ENCODE measurements at regions not wholly inside any gene's neighbourhood (a gene's known extent, or its start where the extent isn't known, plus 50 kb on each side); places are given as distances from the start of the nearest gene placed in this dataset.

DNA sequence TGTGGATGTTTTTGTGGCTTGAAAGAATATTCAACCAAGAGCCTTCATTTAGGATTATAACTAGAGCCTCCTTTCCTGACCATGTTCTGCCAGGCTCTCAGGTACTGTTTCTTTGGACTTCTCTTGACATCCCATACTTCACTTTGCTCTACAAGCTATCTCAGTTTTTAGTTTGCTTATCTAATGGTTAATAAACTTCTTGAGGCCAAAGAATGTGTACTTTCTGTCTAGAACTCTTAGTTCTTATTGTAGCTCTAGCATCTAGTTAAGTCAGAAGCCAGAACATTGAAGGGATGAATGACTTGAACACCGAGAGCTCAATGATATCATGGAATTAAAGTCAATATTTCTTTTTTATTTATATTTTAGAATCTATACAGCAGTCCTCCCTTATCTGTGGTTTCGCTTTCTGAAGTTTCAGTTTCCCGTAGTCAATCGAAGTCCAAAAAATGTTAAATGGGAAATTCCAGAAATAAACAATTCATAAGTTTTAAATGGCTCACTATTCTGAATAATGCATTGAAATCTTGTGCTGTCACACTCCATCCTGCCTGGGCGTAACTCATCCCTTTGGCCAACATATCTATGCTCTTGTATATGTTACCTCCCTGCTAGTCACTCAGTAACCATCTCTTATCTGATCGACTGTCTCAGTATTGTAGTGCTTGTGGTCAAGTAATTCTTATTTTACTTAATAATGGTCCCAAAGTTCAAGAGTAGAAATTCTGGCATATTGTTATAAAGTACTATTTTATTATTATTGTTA lies 368.6 kb upstream of the RBMS3 start:
- Histone ChIP-seq H3K36me3 (ENCODE audit: control insufficient read depth in 2 of 2, insufficient read depth in 2 of 2, low read length in 1 of 2) (no peaks in the 10 kb centered on the region), H3K4me1 (ENCODE audit: control insufficient read depth in 2 of 2, insufficient read depth in 2 of 2, low read length in 1 of 2) (no peaks in the 10 kb centered on the region), H3K9me3 (ENCODE audit: control insufficient read depth in 2 of 2, insufficient read depth in 1 of 2, low read depth in 1 of 2, low read length in 1 of 2) (no peaks in the 10 kb centered on the region), H3K4me3 (ENCODE audit: low read depth in 1 of 2, low read length in 2 of 2) (no peak overlapping the region), H3K27ac (ENCODE audit: low read depth in 2 of 2, low read length in 1 of 2) (no peak overlapping the region), H3K27me3 (ENCODE audit: control insufficient read depth in 1 of 2, insufficient read depth in 2 of 2, low read length in 2 of 2) (no peaks in the 10 kb centered on the region)
- WGBS, 2 donors = 75 to 80% methylated on average over 6 of the region's 6 CpGs

DNA sequence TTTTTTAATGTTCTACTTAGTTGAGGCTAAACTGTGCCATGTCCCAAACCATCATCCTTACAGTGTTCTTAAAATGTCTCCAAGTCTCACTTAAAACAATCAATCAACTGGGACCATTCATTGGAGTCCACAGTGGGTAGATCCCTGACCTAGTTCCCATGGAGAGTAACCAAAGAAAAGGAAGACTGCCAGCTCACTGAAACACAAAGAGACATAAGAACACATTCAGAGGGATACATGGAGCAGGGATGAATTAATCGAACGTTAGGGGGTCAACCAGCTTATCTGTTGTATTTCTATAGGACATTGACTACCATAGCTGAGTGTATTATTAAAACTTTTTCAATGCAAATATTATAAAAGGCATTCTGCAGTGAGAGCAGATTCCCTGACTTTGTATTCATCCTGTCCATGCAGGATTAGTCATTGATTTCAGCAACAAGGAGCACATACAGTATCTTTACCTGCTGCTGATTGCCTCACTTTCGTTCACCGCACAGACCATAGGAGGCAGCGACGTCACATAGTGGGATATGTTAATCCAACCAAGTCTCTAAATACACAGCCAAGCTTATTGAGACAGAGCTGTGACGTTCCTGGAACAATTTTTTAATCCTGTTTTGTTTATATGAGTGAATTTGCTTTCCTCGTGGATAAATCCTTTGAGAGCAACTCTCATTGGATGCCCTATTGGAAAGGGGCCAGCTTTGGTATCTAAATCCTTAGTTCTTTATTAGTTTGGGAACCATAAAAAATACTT lies 364.9 kb upstream of the RBMS3 start:
- WGBS, 2 donors = 46 to 51% methylated on average over 8 of the region's 8 CpGs
- H3K27ac ChIP-seq (ENCODE audit: low read depth in 2 of 2, low read length in 1 of 2) = no peak overlapping the region

DNA sequence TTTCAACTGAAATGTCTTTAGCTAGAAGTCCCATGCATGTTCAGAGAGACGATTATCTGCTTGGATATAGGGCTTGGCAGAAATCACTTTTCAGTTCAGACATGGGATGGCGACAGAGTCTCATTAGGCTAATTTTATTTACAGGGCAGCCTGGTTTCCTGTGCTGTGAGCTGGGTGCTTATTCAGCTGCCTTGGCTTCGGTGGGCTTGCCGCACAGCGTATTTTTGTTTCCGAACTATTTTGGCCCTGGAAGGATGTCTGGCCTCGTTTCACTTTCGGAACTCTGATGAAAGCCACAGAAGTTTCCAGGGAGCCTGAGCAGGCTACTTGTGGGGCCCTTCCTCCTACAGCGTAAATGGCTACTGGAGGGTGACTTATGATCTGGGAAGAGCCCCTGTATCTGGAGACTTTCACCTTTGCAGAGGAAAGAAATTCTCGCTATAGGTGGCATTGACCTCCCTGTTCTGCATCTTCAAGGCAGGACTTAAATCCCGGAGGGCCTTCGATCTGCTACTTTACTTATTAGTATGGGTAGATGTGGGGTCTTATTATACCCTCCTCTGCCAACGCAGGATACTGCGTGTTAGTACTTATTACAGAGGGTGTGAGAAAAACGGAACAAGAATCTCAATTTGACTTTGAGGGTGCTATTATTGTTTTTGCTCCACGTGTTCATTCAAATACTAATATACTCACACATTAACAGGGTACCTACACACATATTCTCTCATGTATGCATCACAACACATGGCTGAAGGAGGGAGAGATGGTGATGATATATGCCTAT lies 364.0 kb upstream of the RBMS3 start:
- 61 to 64% methylated on average over 16 of the region's 16 CpGs for WGBS, 2 donors
- Histone ChIP-seq H3K27me3 (ENCODE audit: control insufficient read depth in 1 of 2, insufficient read depth in 2 of 2, low read length in 2 of 2) (no peaks in the 10 kb centered on the region), H3K36me3 (ENCODE audit: control insufficient read depth in 2 of 2, insufficient read depth in 2 of 2, low read length in 1 of 2) (no peaks in the 10 kb centered on the region), H3K27ac (ENCODE audit: low read depth in 2 of 2, low read length in 1 of 2) (no peak overlapping the region), H3K4me3 (ENCODE audit: low read depth in 1 of 2, low read length in 2 of 2) (no peak overlapping the region), H3K4me1 (ENCODE audit: control insufficient read depth in 2 of 2, insufficient read depth in 2 of 2, low read length in 1 of 2) (no peaks in the 10 kb centered on the region), H3K9me3 (ENCODE audit: control insufficient read depth in 2 of 2, insufficient read depth in 1 of 2, low read depth in 1 of 2, low read length in 1 of 2) (no peaks in the 10 kb centered on the region)

More for the DNA sequence above, 364.9 kb upstream of the RBMS3 start:
- H3K4me3 ChIP-seq (ENCODE audit: low read depth in 1 of 2, low read length in 2 of 2) = no peak overlapping the region
- H3K4me1 ChIP-seq (ENCODE audit: control insufficient read depth in 2 of 2, insufficient read depth in 2 of 2, low read length in 1 of 2) = no peaks in the 10 kb centered on the region
- H3K27me3 ChIP-seq (ENCODE audit: control insufficient read depth in 1 of 2, insufficient read depth in 2 of 2, low read length in 2 of 2) = no peaks in the 10 kb centered on the region
- no peaks in the 10 kb centered on the region for H3K9me3 ChIP-seq (ENCODE audit: control insufficient read depth in 2 of 2, insufficient read depth in 1 of 2, low read depth in 1 of 2, low read length in 1 of 2)
- no peaks in the 10 kb centered on the region for H3K36me3 ChIP-seq (ENCODE audit: control insufficient read depth in 2 of 2, insufficient read depth in 2 of 2, low read length in 1 of 2)

DNA sequence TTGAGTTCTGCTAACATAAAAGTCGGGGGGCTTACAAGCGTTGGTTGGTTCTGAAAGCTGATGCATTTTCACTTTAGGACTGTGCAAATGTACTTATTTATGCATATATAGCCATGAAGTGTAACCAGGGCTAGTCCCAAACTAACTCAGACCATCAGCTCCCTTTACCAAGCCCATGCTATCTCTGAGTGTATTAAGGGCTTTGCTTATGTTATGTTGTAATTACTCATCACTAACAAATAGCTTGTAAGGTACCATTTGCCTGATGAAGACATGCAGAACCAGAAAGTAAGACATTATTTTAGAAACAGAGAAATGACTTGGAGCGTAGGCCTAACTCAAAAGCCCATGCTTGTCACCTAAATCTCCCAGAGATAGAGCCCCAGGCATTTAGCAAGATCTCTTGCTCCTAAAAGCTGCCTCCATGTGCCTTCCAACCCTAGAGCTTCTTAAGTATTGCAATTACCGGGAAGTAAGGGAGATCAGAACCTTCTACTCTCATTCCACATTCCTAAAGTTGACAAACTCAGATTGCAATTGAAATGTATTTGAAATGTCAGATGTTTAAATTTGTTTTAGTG lies 362.9 kb upstream of the RBMS3 start:
- no peak overlapping the region for H3K27ac ChIP-seq (ENCODE audit: low read depth in 2 of 2, low read length in 1 of 2)

DNA sequence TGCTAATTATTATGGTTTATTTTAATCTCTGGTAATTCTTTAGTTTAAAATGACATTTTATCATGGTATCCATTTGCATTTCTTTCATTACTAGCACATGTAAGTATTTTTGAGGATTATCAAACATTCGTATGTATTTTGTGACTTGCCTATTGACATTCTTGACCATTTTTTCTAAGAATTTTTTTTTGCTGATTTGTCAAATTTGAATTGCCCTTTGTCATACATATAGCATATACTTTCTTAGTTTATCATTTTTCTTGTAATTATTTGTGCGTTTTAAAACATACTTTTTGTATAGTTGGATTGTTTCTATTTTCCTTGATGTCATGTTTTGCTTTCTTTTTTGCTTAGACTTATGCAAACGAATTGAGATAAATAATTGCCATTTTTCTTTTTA lies 358.5 kb upstream of the RBMS3 start:
- WGBS, 2 donors = 80 to 90% methylated on average over 3 of the region's 3 CpGs
- no peaks in the 10 kb centered on the region for H3K4me1 ChIP-seq (ENCODE audit: control insufficient read depth in 2 of 2, insufficient read depth in 2 of 2, low read length in 1 of 2)

More for the DNA sequence above, 362.9 kb upstream of the RBMS3 start:
- 81 to 83% methylated on average over 4 of the region's 4 CpGs for WGBS, 2 donors
- Histone ChIP-seq H3K9me3 (ENCODE audit: control insufficient read depth in 2 of 2, insufficient read depth in 1 of 2, low read depth in 1 of 2, low read length in 1 of 2) (no peaks in the 10 kb centered on the region), H3K4me3 (ENCODE audit: low read depth in 1 of 2, low read length in 2 of 2) (no peak overlapping the region), H3K27me3 (ENCODE audit: control insufficient read depth in 1 of 2, insufficient read depth in 2 of 2, low read length in 2 of 2) (no peaks in the 10 kb centered on the region), H3K4me1 (ENCODE audit: control insufficient read depth in 2 of 2, insufficient read depth in 2 of 2, low read length in 1 of 2) (no peaks in the 10 kb centered on the region), H3K36me3 (ENCODE audit: control insufficient read depth in 2 of 2, insufficient read depth in 2 of 2, low read length in 1 of 2) (no peaks in the 10 kb centered on the region)

DNA sequence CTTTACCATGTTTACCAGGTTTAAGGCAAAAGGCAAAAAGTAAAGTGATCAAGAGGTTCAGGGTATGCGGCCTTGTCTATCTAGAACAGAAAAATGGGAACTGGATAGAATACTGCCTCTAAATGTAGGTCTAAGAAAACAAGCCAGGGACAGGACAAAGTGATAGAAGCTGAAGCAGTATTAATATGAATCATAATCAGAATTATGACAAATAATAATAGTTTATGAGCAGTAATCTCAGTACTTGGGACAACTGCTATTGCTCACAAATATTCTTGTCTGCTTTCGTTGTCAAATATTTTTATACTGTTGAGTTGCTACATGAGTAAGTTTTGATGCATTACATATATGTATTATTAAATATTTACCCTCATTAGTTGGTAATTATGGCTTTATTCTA lies 356.9 kb upstream of the RBMS3 start:
- WGBS, 2 donors = 86 to 89% methylated on average over 2 of the region's 2 CpGs
- H3K4me1 ChIP-seq (ENCODE audit: control insufficient read depth in 2 of 2, insufficient read depth in 2 of 2, low read length in 1 of 2) = no peaks in the 10 kb centered on the region
- no peaks in the 10 kb centered on the region for H3K9me3 ChIP-seq (ENCODE audit: control insufficient read depth in 2 of 2, insufficient read depth in 1 of 2, low read depth in 1 of 2, low read length in 1 of 2)
- H3K27me3 ChIP-seq (ENCODE audit: control insufficient read depth in 1 of 2, insufficient read depth in 2 of 2, low read length in 2 of 2) = no peaks in the 10 kb centered on the region
- no peaks in the 10 kb centered on the region for H3K36me3 ChIP-seq (ENCODE audit: control insufficient read depth in 2 of 2, insufficient read depth in 2 of 2, low read length in 1 of 2)
- H3K27ac ChIP-seq (ENCODE audit: low read depth in 2 of 2, low read length in 1 of 2) = no peak overlapping the region
- no peak overlapping the region for H3K4me3 ChIP-seq (ENCODE audit: low read depth in 1 of 2, low read length in 2 of 2)

More for the DNA sequence above, 358.5 kb upstream of the RBMS3 start:
- Histone ChIP-seq H3K27me3 (ENCODE audit: control insufficient read depth in 1 of 2, insufficient read depth in 2 of 2, low read length in 2 of 2) (no peaks in the 10 kb centered on the region), H3K27ac (ENCODE audit: low read depth in 2 of 2, low read length in 1 of 2) (no peak overlapping the region), H3K36me3 (ENCODE audit: control insufficient read depth in 2 of 2, insufficient read depth in 2 of 2, low read length in 1 of 2) (no peaks in the 10 kb centered on the region), H3K9me3 (ENCODE audit: control insufficient read depth in 2 of 2, insufficient read depth in 1 of 2, low read depth in 1 of 2, low read length in 1 of 2) (no peaks in the 10 kb centered on the region), H3K4me3 (ENCODE audit: low read depth in 1 of 2, low read length in 2 of 2) (no peak overlapping the region)

DNA sequence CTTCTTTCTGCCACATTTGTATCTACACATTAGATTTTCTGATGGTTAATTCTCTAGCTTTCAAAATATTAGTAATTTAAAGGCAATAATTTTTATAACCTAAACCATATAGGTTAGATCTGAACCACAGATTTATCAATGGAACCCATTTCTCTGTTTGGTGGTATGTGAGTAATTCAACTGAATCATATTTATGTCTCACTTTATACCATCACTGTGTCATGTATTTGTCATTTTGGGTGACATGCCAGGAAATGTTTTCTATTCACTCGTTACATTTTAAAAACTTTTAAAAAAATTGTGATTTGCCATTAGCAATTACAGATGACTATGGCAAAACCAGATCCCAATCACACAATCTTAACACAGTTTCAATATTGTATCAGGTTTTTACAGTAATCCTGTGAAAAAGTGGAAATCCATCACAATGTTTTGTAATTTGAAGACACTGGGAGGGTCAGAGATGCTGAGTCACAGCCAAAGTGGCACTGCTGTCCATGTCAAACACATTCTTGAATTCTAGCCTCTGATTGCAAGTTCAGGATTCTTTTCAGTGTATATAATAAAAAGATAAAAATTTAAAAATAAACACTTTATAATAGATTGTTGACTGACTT lies 356.0 kb upstream of the RBMS3 start:
- no peaks in the 10 kb centered on the region for H3K4me1 ChIP-seq (ENCODE audit: control insufficient read depth in 2 of 2, insufficient read depth in 2 of 2, low read length in 1 of 2)
- H3K27ac ChIP-seq (ENCODE audit: low read depth in 2 of 2, low read length in 1 of 2) = no peak overlapping the region
- 73 to 90% methylated on average over 1 of the region's 1 CpG for WGBS, 2 donors
- no peak overlapping the region for H3K4me3 ChIP-seq (ENCODE audit: low read depth in 1 of 2, low read length in 2 of 2)
- H3K9me3 ChIP-seq (ENCODE audit: control insufficient read depth in 2 of 2, insufficient read depth in 1 of 2, low read depth in 1 of 2, low read length in 1 of 2) = no peaks in the 10 kb centered on the region
- no peaks in the 10 kb centered on the region for H3K36me3 ChIP-seq (ENCODE audit: control insufficient read depth in 2 of 2, insufficient read depth in 2 of 2, low read length in 1 of 2)
- no peaks in the 10 kb centered on the region for H3K27me3 ChIP-seq (ENCODE audit: control insufficient read depth in 1 of 2, insufficient read depth in 2 of 2, low read length in 2 of 2)

DNA sequence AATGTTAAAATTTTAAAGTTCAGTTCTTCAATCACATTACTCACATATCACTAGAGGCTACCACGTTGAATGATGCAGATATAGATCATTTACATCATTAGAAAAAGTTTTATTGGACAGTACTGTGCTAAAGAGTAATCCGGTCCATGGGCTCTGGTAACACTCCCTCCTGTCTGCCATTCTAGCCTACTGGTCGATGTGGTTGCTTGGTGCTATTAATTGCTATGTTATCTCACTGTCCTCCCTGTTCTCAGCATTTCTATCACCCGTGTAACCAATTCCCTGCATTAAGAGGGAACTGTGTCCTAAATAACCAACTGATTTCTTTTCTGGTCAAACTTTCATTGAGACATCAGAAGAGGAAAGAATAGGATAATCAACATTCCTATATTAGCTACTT lies 347.5 kb upstream of the RBMS3 start:
- H3K27ac ChIP-seq (ENCODE audit: low read depth in 2 of 2, low read length in 1 of 2) = no peak overlapping the region
- H3K4me3 ChIP-seq (ENCODE audit: low read depth in 1 of 2, low read length in 2 of 2) = no peak overlapping the region
- H3K4me1 ChIP-seq (ENCODE audit: control insufficient read depth in 2 of 2, insufficient read depth in 2 of 2, low read length in 1 of 2) = no peaks in the 10 kb centered on the region
- WGBS, 2 donors = 80 to 90% methylated on average over 4 of the region's 4 CpGs
- no peaks in the 10 kb centered on the region for H3K9me3 ChIP-seq (ENCODE audit: control insufficient read depth in 2 of 2, insufficient read depth in 1 of 2, low read depth in 1 of 2, low read length in 1 of 2)
- no peaks in the 10 kb centered on the region for H3K27me3 ChIP-seq (ENCODE audit: control insufficient read depth in 1 of 2, insufficient read depth in 2 of 2, low read length in 2 of 2)
- H3K36me3 ChIP-seq (ENCODE audit: control insufficient read depth in 2 of 2, insufficient read depth in 2 of 2, low read length in 1 of 2) = no peaks in the 10 kb centered on the region

All from esophagus (tissue), 2 donors.